K562 (cell line): ENCODE measurements at regions not wholly inside any gene's neighbourhood (a gene's known extent, or its start where the extent isn't known, plus 50 kb on each side); places are given as distances from the start of the nearest gene placed in this dataset.

Experiments
- CBFB ChIP-seq: sonication (generic); formaldehyde crosslinking; IDR thresholded peaks from 2 replicates; pipeline ENCODE4 v1.4.0; 2020; ENCODE audit warnings: mild to moderate bottlenecking, missing genetic modification reagents
- DIDO1 ChIP-seq: fragments of 450-650 bp; IDR thresholded peaks from 2 replicates; pipeline ENCODE4 v1.6.1; 2016; ENCODE audit warnings: low read depth, missing biosample characterization, missing genetic modification characterization
- HDAC8 ChIP-seq: fragments of 450-650 bp; IDR thresholded peaks from 2 replicates; pipeline ENCODE4 v1.6.1; 2016; ENCODE audit warnings: mild to moderate bottlenecking, missing genetic modification characterization, moderate library complexity, missing compliant biosample characterization
- HMGN3 ChIP-seq: IDR thresholded peaks from 2 replicates; pipeline ENCODE4 v1.6.1; 2011; ENCODE audit warnings: borderline replicate concordance, low read depth, mild to moderate bottlenecking, mixed read lengths, low read length; ENCODE audit not compliant: insufficient read length; ENCODE audit errors: extremely low read depth
- MTA3 ChIP-seq: fragments of 450-650 bp; formaldehyde crosslinking; IDR thresholded peaks from 2 replicates; pipeline ENCODE4 v1.6.1; 2017; ENCODE audit warnings: mild to moderate bottlenecking, borderline replicate concordance
- PHB ChIP-seq: fragments of 250-450 bp; sonication (Bioruptor Pico); IDR thresholded peaks from 2 replicates; pipeline ENCODE4 v1.5.0; 2021
- PHF21A ChIP-seq: fragments of 450-650 bp; IDR thresholded peaks from 2 replicates; pipeline ENCODE4 v1.6.1; 2017; ENCODE audit warnings: low read depth, borderline replicate concordance
- SMARCA5 ChIP-seq: fragments of 450-650 bp; IDR thresholded peaks from 2 replicates; pipeline ENCODE4 v1.6.1; 2016
- TEAD4 ChIP-seq, 2 experiments: sonication (generic) in 1 of 2; formaldehyde crosslinking in 1 of 2; IDR thresholded peaks; 2 replicates each; pipeline versions ENCODE4 v1.6.1 to v1.8.0; 2012 to 2022; ENCODE audit warnings: borderline replicate concordance in 1 of 2, inconsistent platforms in 1 of 2, low read length in 1 of 2, mild to moderate bottlenecking in 1 of 2, missing genetic modification reagents in 1 of 2
- ZNF408 ChIP-seq: fragments of 250-450 bp; sonication (Bioruptor Pico); IDR thresholded peaks from 2 replicates; pipeline ENCODE4 v1.4.0; 2020; ENCODE audit warnings: low read depth, mild to moderate bottlenecking, moderate library complexity
- TF ChIP-seq, protein P1 (sequence below): fragments of 250-450 bp; sonication (Bioruptor Pico); IDR thresholded peaks from 2 replicates; pipeline ENCODE4 v1.4.0; 2020
- TF ChIP-seq, protein P2 (sequence below): sonication (generic); IDR thresholded peaks from 2 replicates; pipeline ENCODE4 v1.6.1; 2016
- TF ChIP-seq, protein P3 (sequence below): sonication (generic); formaldehyde crosslinking; IDR thresholded peaks from 2 replicates; pipeline ENCODE4 v1.5.0; 2020; ENCODE audit warnings: missing genetic modification reagents
- TF ChIP-seq, protein P4 (sequence below), 2 experiments: fragments of 450-650 bp; IDR thresholded peaks; 2 replicates each; pipeline ENCODE4 v1.6.1; 2016
- TF ChIP-seq, protein P5 (sequence below): fragments of 450-650 bp; formaldehyde crosslinking; IDR thresholded peaks from 2 replicates; pipeline ENCODE4 v1.4.0; 2020; ENCODE audit warnings: mild to moderate bottlenecking, moderate library complexity
- TF ChIP-seq, protein P6 (sequence below): fragments of 200-800 bp; sonication (Bioruptor generic); IDR thresholded peaks from 2 replicates; pipeline ENCODE4 v1.6.1; 2017; ENCODE audit warnings: missing genetic modification characterization, missing compliant biosample characterization

DNA sequence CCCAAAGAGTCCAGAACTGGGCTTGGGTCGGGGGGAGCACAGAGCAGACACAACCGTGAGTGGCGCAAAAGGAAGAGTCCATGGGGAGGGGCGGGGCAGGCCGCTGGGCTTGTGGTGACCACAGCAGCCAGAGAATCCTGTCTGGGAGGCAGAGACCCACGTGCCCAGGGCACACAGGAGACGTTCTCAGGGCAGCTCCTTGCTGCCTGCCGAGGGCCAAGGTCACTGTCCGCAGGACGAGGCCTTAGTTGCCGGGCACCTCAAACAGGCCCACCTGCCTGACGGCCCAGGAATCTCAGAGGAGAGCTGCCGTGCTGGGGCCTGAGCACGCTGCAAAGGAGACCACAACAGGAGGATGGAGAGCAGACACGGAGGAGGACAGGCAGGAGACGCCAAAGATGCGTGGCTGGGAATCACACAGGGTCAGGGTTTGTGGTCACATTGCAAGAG is 87.8 kb downstream of the MYEOV start (continued):
- TF ChIP-seq, protein P1, sequence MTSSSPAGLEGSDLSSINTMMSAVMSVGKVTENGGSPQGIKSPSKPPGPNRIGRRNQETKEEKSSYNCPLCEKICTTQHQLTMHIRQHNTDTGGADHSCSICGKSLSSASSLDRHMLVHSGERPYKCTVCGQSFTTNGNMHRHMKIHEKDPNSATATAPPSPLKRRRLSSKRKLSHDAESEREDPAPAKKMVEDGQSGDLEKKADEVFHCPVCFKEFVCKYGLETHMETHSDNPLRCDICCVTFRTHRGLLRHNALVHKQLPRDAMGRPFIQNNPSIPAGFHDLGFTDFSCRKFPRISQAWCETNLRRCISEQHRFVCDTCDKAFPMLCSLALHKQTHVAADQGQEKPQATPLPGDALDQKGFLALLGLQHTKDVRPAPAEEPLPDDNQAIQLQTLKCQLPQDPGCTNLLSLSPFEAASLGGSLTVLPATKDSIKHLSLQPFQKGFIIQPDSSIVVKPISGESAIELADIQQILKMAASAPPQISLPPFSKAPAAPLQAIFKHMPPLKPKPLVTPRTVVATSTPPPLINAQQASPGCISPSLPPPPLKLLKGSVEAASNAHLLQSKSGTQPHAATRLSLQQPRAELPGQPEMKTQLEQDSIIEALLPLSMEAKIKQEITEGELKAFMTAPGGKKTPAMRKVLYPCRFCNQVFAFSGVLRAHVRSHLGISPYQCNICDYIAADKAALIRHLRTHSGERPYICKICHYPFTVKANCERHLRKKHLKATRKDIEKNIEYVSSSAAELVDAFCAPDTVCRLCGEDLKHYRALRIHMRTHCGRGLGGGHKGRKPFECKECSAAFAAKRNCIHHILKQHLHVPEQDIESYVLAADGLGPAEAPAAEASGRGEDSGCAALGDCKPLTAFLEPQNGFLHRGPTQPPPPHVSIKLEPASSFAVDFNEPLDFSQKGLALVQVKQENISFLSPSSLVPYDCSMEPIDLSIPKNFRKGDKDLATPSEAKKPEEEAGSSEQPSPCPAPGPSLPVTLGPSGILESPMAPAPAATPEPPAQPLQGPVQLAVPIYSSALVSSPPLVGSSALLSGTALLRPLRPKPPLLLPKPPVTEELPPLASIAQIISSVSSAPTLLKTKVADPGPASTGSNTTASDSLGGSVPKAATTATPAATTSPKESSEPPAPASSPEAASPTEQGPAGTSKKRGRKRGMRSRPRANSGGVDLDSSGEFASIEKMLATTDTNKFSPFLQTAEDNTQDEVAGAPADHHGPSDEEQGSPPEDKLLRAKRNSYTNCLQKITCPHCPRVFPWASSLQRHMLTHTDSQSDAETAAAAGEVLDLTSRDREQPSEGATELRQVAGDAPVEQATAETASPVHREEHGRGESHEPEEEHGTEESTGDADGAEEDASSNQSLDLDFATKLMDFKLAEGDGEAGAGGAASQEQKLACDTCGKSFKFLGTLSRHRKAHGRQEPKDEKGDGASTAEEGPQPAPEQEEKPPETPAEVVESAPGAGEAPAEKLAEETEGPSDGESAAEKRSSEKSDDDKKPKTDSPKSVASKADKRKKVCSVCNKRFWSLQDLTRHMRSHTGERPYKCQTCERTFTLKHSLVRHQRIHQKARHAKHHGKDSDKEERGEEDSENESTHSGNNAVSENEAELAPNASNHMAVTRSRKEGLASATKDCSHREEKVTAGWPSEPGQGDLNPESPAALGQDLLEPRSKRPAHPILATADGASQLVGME (CRISPR knock-in tag), result 0 out of 2 replicates have a peak, but pooled peaks have one; percentile 16
- TF ChIP-seq MTA3, result peak; percentile 15; the same call in 1 of the 2 replicates
- no peak for TF ChIP-seq TEAD4 (IDR thresholded peaks at IDR 0.05; ENCODE audit: low read length)
- no peak for TF ChIP-seq TEAD4 (CRISPR knock-in tag; IDR thresholded peaks at IDR 0.05; ENCODE audit: borderline replicate concordance)
- peak; percentile 81 for TF ChIP-seq HDAC8 (tag)
- TF ChIP-seq PHB (CRISPR knock-in tag), result 0 out of 2 replicates have a peak, but pooled peaks have one; percentile 30
- TF ChIP-seq, protein P2, sequence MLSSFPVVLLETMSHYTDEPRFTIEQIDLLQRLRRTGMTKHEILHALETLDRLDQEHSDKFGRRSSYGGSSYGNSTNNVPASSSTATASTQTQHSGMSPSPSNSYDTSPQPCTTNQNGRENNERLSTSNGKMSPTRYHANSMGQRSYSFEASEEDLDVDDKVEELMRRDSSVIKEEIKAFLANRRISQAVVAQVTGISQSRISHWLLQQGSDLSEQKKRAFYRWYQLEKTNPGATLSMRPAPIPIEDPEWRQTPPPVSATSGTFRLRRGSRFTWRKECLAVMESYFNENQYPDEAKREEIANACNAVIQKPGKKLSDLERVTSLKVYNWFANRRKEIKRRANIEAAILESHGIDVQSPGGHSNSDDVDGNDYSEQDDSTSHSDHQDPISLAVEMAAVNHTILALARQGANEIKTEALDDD, result no peak
- TF ChIP-seq SMARCA5, result peak; percentile 82
- peak; percentile 23 for TF ChIP-seq HMGN3
- TF ChIP-seq ZNF408, result no peak
- TF ChIP-seq, protein P3, sequence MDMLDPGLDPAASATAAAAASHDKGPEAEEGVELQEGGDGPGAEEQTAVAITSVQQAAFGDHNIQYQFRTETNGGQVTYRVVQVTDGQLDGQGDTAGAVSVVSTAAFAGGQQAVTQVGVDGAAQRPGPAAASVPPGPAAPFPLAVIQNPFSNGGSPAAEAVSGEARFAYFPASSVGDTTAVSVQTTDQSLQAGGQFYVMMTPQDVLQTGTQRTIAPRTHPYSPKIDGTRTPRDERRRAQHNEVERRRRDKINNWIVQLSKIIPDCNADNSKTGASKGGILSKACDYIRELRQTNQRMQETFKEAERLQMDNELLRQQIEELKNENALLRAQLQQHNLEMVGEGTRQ (CRISPR knock-in tag), result 0 out of 2 replicates have a peak, but pooled peaks have one; percentile 2
- TF ChIP-seq CBFB (CRISPR knock-in tag), result peak; percentile 89; the same call in 1 of the 2 replicates
- TF ChIP-seq PHF21A, result no peak
- TF ChIP-seq DIDO1 (tag), result no peak
- TF ChIP-seq, protein P4, sequence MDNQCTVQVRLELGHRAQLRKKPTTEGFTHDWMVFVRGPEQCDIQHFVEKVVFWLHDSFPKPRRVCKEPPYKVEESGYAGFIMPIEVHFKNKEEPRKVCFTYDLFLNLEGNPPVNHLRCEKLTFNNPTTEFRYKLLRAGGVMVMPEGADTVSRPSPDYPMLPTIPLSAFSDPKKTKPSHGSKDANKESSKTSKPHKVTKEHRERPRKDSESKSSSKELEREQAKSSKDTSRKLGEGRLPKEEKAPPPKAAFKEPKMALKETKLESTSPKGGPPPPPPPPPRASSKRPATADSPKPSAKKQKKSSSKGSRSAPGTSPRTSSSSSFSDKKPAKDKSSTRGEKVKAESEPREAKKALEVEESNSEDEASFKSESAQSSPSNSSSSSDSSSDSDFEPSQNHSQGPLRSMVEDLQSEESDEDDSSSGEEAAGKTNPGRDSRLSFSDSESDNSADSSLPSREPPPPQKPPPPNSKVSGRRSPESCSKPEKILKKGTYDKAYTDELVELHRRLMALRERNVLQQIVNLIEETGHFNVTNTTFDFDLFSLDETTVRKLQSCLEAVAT (IDR thresholded peaks at IDR 0.05), result peak in 1 of 2 experiments; percentile 48; a peak in 1 of 4 replicates
- TF ChIP-seq, protein P5, sequence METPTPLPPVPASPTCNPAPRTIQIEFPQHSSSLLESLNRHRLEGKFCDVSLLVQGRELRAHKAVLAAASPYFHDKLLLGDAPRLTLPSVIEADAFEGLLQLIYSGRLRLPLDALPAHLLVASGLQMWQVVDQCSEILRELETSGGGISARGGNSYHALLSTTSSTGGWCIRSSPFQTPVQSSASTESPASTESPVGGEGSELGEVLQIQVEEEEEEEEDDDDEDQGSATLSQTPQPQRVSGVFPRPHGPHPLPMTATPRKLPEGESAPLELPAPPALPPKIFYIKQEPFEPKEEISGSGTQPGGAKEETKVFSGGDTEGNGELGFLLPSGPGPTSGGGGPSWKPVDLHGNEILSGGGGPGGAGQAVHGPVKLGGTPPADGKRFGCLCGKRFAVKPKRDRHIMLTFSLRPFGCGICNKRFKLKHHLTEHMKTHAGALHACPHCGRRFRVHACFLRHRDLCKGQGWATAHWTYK (CRISPR knock-in tag), result 0 out of 2 replicates have a peak, but pooled peaks have one; percentile 66
- TF ChIP-seq, protein P6, sequence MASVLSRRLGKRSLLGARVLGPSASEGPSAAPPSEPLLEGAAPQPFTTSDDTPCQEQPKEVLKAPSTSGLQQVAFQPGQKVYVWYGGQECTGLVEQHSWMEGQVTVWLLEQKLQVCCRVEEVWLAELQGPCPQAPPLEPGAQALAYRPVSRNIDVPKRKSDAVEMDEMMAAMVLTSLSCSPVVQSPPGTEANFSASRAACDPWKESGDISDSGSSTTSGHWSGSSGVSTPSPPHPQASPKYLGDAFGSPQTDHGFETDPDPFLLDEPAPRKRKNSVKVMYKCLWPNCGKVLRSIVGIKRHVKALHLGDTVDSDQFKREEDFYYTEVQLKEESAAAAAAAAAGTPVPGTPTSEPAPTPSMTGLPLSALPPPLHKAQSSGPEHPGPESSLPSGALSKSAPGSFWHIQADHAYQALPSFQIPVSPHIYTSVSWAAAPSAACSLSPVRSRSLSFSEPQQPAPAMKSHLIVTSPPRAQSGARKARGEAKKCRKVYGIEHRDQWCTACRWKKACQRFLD (CRISPR knock-in tag), result peak; percentile 33; the same call in 1 of the 2 replicates
